LNCAP (cell line): ENCODE measurements at regions not wholly inside any gene's neighbourhood (a gene's known extent, or its start where the extent isn't known, plus 50 kb on each side); places are given as distances from the start of the nearest gene placed in this dataset.

Source experiments
- TF ChIP-seq, protein P1 (sequence below): fragments of 450-650 bp; IDR thresholded peaks from 2 replicates; pipeline ENCODE4 v1.5.1; 2017; ENCODE audit warnings: mild to moderate bottlenecking

DNA sequence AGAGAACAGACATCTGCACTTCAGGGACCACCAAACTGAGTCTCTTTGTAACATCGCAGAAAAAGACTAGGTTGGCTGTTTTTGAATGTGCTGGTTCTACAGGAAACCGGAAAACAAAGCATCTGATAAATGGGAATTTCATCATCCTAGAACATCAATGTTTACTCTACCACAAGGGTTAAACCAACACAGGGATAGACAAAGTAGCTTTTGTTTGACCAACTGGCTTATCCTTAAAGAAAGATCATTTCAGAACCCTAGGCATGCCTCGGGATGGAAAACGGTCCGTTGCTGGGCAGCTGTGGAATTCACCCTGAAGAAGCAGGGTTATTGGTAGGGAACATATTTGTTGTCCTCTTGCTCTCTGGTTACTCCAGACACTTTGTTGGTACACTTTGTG, 2355.5 kb upstream of the AGA start:
- TF ChIP-seq, protein P1, sequence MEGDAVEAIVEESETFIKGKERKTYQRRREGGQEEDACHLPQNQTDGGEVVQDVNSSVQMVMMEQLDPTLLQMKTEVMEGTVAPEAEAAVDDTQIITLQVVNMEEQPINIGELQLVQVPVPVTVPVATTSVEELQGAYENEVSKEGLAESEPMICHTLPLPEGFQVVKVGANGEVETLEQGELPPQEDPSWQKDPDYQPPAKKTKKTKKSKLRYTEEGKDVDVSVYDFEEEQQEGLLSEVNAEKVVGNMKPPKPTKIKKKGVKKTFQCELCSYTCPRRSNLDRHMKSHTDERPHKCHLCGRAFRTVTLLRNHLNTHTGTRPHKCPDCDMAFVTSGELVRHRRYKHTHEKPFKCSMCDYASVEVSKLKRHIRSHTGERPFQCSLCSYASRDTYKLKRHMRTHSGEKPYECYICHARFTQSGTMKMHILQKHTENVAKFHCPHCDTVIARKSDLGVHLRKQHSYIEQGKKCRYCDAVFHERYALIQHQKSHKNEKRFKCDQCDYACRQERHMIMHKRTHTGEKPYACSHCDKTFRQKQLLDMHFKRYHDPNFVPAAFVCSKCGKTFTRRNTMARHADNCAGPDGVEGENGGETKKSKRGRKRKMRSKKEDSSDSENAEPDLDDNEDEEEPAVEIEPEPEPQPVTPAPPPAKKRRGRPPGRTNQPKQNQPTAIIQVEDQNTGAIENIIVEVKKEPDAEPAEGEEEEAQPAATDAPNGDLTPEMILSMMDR = no peak

DNA sequence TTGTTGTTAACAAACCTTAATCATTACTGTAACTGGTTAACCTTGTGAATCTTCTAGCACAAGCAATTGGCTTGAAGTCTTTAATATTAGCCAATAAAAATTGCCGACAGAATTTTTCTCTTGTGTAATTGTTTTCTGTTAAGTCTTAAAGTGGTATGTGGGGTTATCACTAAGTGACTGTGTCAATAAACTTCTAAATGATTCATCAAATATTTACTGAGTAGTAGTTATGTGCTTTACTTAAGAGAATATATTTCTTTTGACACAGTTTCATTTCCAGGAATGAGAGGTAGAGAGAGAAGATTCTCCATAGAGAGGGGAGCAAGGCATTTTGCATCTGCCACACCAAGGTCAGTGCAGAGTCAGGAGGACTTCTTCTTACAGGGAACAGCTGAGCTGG, 2361.6 kb upstream of the AGA start:
- TF ChIP-seq, protein P1 = no peak

DNA sequence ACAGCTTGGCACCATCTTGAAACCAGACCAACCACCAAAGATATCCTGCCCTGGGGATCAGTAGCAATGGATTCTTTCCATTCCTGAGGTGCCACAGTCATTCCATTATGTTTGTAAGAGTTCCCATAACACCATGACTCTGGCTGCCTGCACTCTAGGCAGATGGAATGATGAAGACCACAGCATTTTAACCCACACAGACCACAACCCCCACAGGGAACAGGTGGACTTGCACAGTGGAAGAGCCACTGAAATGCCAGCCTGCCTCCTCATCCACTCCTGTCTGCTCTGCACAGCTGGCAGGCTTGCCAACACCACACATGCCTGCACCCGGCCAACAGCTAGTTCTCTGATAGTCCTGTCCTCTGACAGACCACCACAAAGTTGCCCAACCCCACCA, 2362.2 kb upstream of the AGA start:
- TF ChIP-seq, protein P1 = no peak

DNA sequence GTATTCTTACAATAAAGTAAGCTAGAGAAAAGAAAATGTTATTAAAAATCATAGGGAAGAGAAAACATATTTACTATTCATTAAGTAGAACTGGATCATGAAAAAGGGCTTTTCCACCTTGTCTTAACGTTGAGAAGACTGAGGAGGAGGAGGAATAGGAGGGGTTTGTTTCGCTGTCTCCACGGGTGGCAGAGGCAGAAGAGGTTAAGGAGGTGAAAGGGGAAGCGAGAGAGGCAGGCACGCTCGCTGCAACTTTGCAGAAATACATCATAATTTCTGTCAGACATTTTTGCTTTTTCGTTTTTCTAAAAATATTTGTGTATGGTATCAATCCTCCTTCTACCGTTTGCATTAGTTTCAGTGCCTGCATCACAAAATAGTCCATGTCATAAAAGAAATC, 2375.1 kb upstream of the AGA start:
- TF ChIP-seq, protein P1 = no peak

DNA sequence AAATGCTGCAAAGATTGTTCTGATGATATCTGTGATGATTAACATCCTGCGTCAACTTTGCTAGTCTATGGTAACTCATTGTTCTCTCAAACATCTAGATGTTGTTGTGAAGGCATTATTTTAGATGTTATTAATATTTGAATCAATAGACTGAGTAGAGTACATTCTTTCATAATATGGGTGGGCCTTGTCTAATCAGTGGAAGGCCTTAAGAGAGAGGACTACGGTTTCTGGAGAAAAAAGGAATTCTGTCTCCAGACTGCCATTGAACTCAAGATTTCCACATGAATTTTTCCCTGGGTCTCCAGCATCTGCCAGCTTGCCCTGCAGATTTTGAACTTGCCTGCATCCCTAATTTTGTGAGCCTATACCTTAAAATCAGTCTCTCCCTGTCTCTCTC, 2381.1 kb upstream of the AGA start:
- TF ChIP-seq, protein P1 = no peak

DNA sequence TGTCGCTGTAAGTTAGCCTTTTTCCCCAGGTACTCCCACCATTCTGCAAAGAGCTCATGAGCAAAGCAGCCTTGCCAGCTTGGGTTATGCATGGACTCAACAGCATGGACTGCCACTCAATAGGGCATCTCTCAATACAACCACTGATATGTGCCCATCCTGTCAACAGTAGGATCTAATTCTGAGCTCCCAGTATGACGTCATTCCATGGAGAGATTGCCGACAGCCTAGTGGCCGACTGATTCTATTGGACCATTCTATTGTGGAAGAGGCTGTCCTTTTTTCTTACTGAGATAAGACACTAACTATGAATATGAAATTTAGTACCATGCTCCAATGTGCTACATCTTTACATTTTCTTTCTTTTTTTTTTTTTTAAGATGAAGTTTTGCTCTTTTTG, 2389.0 kb upstream of the AGA start:
- TF ChIP-seq, protein P1 = no peak

DNA sequence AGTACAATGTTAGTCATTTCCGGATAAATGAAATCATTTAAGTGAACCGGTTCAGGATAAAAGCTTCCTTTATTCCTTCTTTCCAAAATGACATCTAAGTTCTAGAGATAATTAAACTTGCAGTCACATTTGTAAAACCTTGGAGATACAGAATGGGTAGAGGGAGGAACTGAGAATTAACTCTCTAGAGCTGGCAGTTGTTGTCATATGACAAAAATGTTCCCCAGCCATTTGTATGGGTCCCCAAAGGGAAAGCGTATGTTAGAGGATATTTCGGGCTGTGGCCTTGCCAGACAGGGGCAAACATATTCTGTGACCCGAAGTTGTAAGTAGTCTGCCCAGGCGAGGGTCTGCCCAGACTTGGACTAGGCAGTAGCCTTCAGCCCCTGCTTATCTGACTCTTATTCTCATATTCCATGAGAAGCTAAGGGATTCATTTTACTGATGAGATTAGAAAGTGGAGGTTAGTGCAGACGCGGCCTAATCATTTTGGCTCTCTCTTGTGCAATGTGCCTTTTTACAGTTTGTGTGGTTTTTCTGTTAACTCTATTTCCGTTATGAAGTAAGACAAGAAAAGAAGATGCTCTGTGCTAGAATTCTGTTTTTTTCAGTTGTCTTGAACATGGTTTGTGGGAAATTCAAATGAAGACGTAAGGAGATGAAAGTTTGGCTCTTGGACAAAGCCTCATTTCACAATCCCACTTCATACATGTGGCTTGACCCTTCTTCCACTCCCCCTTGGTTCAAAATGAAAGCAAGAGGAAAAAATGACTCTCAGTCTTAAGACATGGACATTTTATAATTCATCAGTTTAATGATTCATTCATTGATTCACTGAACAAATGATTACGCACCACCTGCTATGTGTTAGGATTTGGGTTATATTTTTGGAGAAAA, 2394.2 kb upstream of the AGA start:
- TF ChIP-seq, protein P1 = no peak

DNA sequence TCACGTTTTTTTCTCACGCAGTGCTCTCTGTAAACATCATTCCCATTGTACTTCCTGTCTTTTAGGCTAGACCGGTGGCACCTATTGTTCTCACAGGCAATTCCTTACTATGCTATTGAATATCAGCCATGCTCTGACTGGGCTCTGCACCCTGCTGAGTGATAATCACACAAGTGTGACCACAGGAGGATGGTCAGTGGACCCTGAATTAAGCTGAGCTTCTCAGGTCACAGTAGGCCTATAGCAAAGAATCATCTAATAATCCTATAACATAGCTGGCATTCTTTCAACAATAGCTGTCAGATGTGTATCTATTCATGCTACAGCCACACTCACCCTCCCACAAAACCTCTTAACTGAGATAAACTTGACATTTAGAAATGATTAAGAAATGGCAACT, 2399.8 kb upstream of the TENM3 start:
- TF ChIP-seq, protein P1 = no peak
